ENCODE measurements at regions not wholly inside any gene's neighbourhood (a gene's known extent, or its start where the extent isn't known, plus 50 kb on each side); places are given as distances from the start of the nearest gene placed in this dataset.

GRCh38 chr11:121841487-121842191, 274.4 kb downstream of the BLID start:
- DNase-seq: no peak
- H3K9me3 ChIP-seq: no peaks in the 10 kb centered on the region
- no peaks in the 10 kb centered on the region for H3K36me3 ChIP-seq
- no peak overlapping the region for H3K27ac ChIP-seq
- 58 to 61% methylated on average over 5 of the region's 5 CpGs for WGBS, 2 donors
- H3K4me3 ChIP-seq: no peak overlapping the region
- TF ChIP-seq CTCF (IDR thresholded peaks at IDR 0.05): no peak
- peaks cover 0 to 4% (median 0%) of the 10 kb centered on the region in 3 donors for H3K4me1 ChIP-seq
- intact Hi-C loops (cut with DNase I): no loop called here
- no peaks in the 10 kb centered on the region for H3K27me3 ChIP-seq

- no peaks in the 10 kb centered on the region for H3K27me3 ChIP-seq
- H3K4me3 ChIP-seq: no peak overlapping the region
- peaks cover 0 to 4% (median 0%) of the 10 kb centered on the region in 3 donors for H3K4me1 ChIP-seq
- H3K36me3 ChIP-seq: no peaks in the 10 kb centered on the region
- no peak for DNase-seq
- 80 to 89% methylated on average over 1 of the region's 1 CpG for WGBS, 2 donors
- no peak for TF ChIP-seq POLR2A (IDR thresholded peaks at IDR 0.05)
- no peak for TF ChIP-seq CTCF (IDR thresholded peaks at IDR 0.05)
- no peak overlapping the region for H3K27ac ChIP-seq
- H3K9me3 ChIP-seq: no peaks in the 10 kb centered on the region
- intact Hi-C loops (cut with DNase I): no loop called here
Observed at GRCh38 chr11:121839781-121840180, 276.2 kb downstream of the BLID start.

- H3K27me3 ChIP-seq: no peaks in the 10 kb centered on the region
- 29 to 45% methylated on average over 1 of the region's 1 CpG for WGBS, 2 donors
- TF ChIP-seq POLR2A (IDR thresholded peaks at IDR 0.05): no peak
- TF ChIP-seq CTCF (IDR thresholded peaks at IDR 0.05): no peak
- no peaks in the 10 kb centered on the region for H3K9me3 ChIP-seq
- no peak overlapping the region for H3K4me3 ChIP-seq
- no peak overlapping the region for H3K27ac ChIP-seq
- H3K36me3 ChIP-seq: no peaks in the 10 kb centered on the region
- DNase-seq: no peak
- intact Hi-C loops (cut with DNase I): no loop called here
- H3K4me1 ChIP-seq: peaks cover 0 to 4% (median 0%) of the 10 kb centered on the region in 3 donors
Observed at GRCh38 chr11:121838571-121838970, 277.4 kb downstream of the BLID start.

GRCh38 chr11:121833970-121834369, 282.0 kb downstream of the BLID start:
- H3K27ac ChIP-seq: no peak overlapping the region
- no peak for DNase-seq
- H3K4me1 ChIP-seq: no peaks in the 10 kb centered on the region
- H3K4me3 ChIP-seq: no peak overlapping the region
- TF ChIP-seq POLR2A (IDR thresholded peaks at IDR 0.05) (no peak), CTCF (IDR thresholded peaks at IDR 0.05) (no peak)
- peaks cover 0 to 9% (median 0%) of the 10 kb centered on the region in 3 donors for H3K9me3 ChIP-seq
- no peaks in the 10 kb centered on the region for H3K27me3 ChIP-seq
- H3K36me3 ChIP-seq: no peaks in the 10 kb centered on the region
- intact Hi-C loops (cut with DNase I): no loop called here

- no peak for DNase-seq
- Histone ChIP-seq H3K36me3 (no peaks in the 10 kb centered on the region), H3K27ac (peak overlapping the region in 3 of 4 donors; percentile 23 to 81 (median 55)), H3K4me3 (no peak overlapping the region), H3K4me1 (peaks cover 0 to 6% (median 0%) of the 10 kb centered on the region in 3 donors), H3K9me3 (peaks cover 0 to 9% (median 0%) of the 10 kb centered on the region in 3 donors), H3K27me3 (no peaks in the 10 kb centered on the region)
- intact Hi-C loops (cut with DNase I): no loop called here
- WGBS, 2 donors: 22 to 28% methylated on average over 2 of the region's 2 CpGs
- TF ChIP-seq CTCF (IDR thresholded peaks at IDR 0.05) (no peak), POLR2A (IDR thresholded peaks at IDR 0.05) (no peak)
Observed at GRCh38 chr11:121829159-121829643, 286.8 kb downstream of the BLID start.
